Stimulated activated CD4-positive, alpha-beta T cell treated with anti-CD3 and anti-CD28 coated beads, TNF-alpha, amount 100 ng/mL, for 4 hours (primary cell): ENCODE measurements at regions not wholly inside any gene's neighbourhood (a gene's known extent, or its start where the extent isn't known, plus 50 kb on each side); places are given as distances from the start of the nearest gene placed in this dataset.
A peak's percentile ranks its signal among the peaks of the same experiment; 100 is the strongest.
"Not testable (repeated sequence)": the region's sequence is repeated elsewhere in the genome, so short reads cannot be mapped to it uniquely, and the experiment has no call there.

Experiments used
- DNase-seq, 3 experiments: peaks; one replicate each; pipeline ENCODE4 v3.0.0-alpha.2; 2020; ENCODE audit warnings: low read depth in 3 of 3

- no peak for DNase-seq
Observed at GRCh38 chr4:81375745-81376144, 96.0 kb downstream of the RASGEF1B start.

GRCh38 chr4:81369886-81370285 is 101.8 kb downstream of the RASGEF1B start:
- no peak for DNase-seq

- DNase-seq: no peak
Observed at GRCh38 chr4:81366779-81367178, 104.9 kb downstream of the RASGEF1B start.

GRCh38 chr4:81360737-81361136 is 111.0 kb downstream of the RASGEF1B start:
- no peak for DNase-seq

GRCh38 chr4:81359207-81359606 is 112.5 kb downstream of the RASGEF1B start:
- no peak for DNase-seq

- no peak for DNase-seq
Observed at GRCh38 chr4:81358154-81358553, 113.6 kb downstream of the RASGEF1B start.

GRCh38 chr4:81356621-81357020 is 115.1 kb downstream of the RASGEF1B start:
- DNase-seq: no peak

GRCh38 chr4:81355136-81355535 is 116.6 kb downstream of the RASGEF1B start:
- no peak for DNase-seq

- DNase-seq: no peak
Observed at GRCh38 chr4:81353861-81354260, 117.8 kb downstream of the RASGEF1B start.

GRCh38 chr4:81352446-81352835 is 119.3 kb downstream of the RASGEF1B start:
- no peak for DNase-seq

- peak; percentile 29 to 37 (median 32) for DNase-seq
Observed at GRCh38 chr4:81351654-81352445, 119.9 kb downstream of the RASGEF1B start.

- DNase-seq: no peak
Observed at GRCh38 chr4:81350040-81350439, 121.7 kb downstream of the RASGEF1B start.

- DNase-seq: no peak
Observed at GRCh38 chr4:81348778-81349094, 123.0 kb downstream of the RASGEF1B start.

GRCh38 chr4:81348086-81348777 is 123.5 kb downstream of the RASGEF1B start:
- DNase-seq: no peak

- DNase-seq: no peak
Observed at GRCh38 chr4:81346719-81347118, 125.0 kb downstream of the RASGEF1B start.

- no peak for DNase-seq
Observed at GRCh38 chr4:81343536-81343935, 128.2 kb downstream of the RASGEF1B start.

- no peak for DNase-seq
Observed at GRCh38 chr4:81343046-81343445, 128.0 kb upstream of the PRKG2 start.

GRCh38 chr4:81337211-81337610 is 122.2 kb upstream of the PRKG2 start:
- DNase-seq: no peak

GRCh38 chr4:81335122-81335912 is 120.3 kb upstream of the PRKG2 start:
- no peak for DNase-seq

- DNase-seq: no peak
Observed at GRCh38 chr4:81330018-81330417, 115.0 kb upstream of the PRKG2 start.

- DNase-seq: no peak
Observed at GRCh38 chr4:81326581-81326980, 111.6 kb upstream of the PRKG2 start.

GRCh38 chr4:81324594-81324993 is 109.6 kb upstream of the PRKG2 start:
- not testable (repeated sequence) for DNase-seq

GRCh38 chr4:81319657-81320056 is 104.6 kb upstream of the PRKG2 start:
- DNase-seq: no peak
